H1 (cell line): ENCODE measurements at regions not wholly inside any gene's neighbourhood (a gene's known extent, or its start where the extent isn't known, plus 50 kb on each side); places are given as distances from the start of the nearest gene placed in this dataset.
A peak's percentile ranks its signal among the peaks of the same experiment; 100 is the strongest.

Source experiments
- CTCF ChIA-PET: fragments of 300-600 bp; sonication (Branson Sonifier 250); formaldehyde crosslinking; loops from one replicate; lab custom pipeline; 2021; ENCODE audit not compliant: partially characterized antibody; lab: Charles Lee
- POLR2A ChIA-PET: fragments of 300-600 bp; sonication (Branson Sonifier 250); formaldehyde crosslinking; loops from one replicate; lab custom pipeline; 2021; ENCODE audit warnings: inconsistent platforms; ENCODE audit not compliant: partially characterized antibody; lab: Charles Lee
- DNase-seq, 2 experiments: peaks; one replicate each; pipeline versions ENCODE4 v3.0.0 to v3.0.0-alpha.2; 2010 to 2022; ENCODE audit warnings: low spot score in 2 of 2, low read depth in 1 of 2, mixed read lengths in 1 of 2
- FAIRE-seq: peaks from 2 replicates; lab custom pipeline; 2011; peaks lifted over from hg19 to GRCh38; lab: Jason Lieb, UNC
- H2AFZ ChIP-seq: 2 replicates; pipeline ENCODE4 v1.8.1; 2012; ENCODE audit warnings: low read length, inconsistent platforms
- H2AK5ac ChIP-seq: 2 replicates; pipeline ENCODE4 v1.6.1; 2013; ENCODE audit warnings: low read depth, low read length
- H2BK120ac ChIP-seq: replicated peaks from 2 replicates; pipeline ENCODE3; 2013; ENCODE audit warnings: low read depth, low read length, inconsistent platforms
- H2BK12ac ChIP-seq: 2 replicates; pipeline ENCODE4 v1.6.1; 2013; ENCODE audit warnings: low read depth, low read length
- H2BK15ac ChIP-seq: 2 replicates; pipeline ENCODE4 v1.6.1; 2013; ENCODE audit warnings: low read length
- H2BK20ac ChIP-seq: 2 replicates; pipeline ENCODE4 v1.6.1; 2013; ENCODE audit warnings: low read length
- H2BK5ac ChIP-seq: 2 replicates; pipeline ENCODE4 v1.6.1; 2013; ENCODE audit warnings: low read depth, low read length
- H3K14ac ChIP-seq: 2 replicates; pipeline ENCODE4 v1.6.1; 2013; ENCODE audit warnings: inconsistent platforms; ENCODE audit not compliant: insufficient read length
- H3K18ac ChIP-seq: 2 replicates; pipeline ENCODE4 v1.6.1; 2013; ENCODE audit warnings: low read length; ENCODE audit errors: extremely low read depth
- H3K23ac ChIP-seq: 2 replicates; pipeline ENCODE4 v1.6.1; 2013; ENCODE audit warnings: inconsistent platforms; ENCODE audit not compliant: insufficient read length
- H3K23me2 ChIP-seq: 2 replicates; pipeline ENCODE4 v1.6.1; 2013; ENCODE audit warnings: low read depth, low read length
- H3K27ac ChIP-seq: 2 replicates; pipeline ENCODE4 v1.6.1; 2011; ENCODE audit warnings: low read depth, low read length, inconsistent platforms
- H3K27me3 ChIP-seq, 4 experiments: replicated peaks in 1 of 4; 1 replicate in 1 of 4; 2 replicates in 3 of 4; pipeline versions ENCODE4 v1.6.1 to v1.8.1; 2011 to 2013; ENCODE audit warnings: low read length in 3 of 4, mild to moderate bottlenecking in 3 of 4, inconsistent platforms in 2 of 4, mixed read lengths in 2 of 4, moderate library complexity in 1 of 4; ENCODE audit not compliant: control insufficient read depth in 3 of 4, insufficient read depth in 3 of 4; ENCODE audit errors: extremely low read depth in 1 of 4
- H3K36me3 ChIP-seq, 4 experiments: 2 replicates each; pipeline versions ENCODE4 v1.6.1 to v1.8.1; 2011 to 2013; ENCODE audit warnings: mild to moderate bottlenecking in 4 of 4, low read length in 3 of 4, moderate library complexity in 2 of 4, control low read depth in 1 of 4, inconsistent platforms in 1 of 4; ENCODE audit not compliant: insufficient read depth in 4 of 4, control insufficient read depth in 2 of 4
- H3K4ac ChIP-seq: replicated peaks from 2 replicates; pipeline ENCODE3; 2013; ENCODE audit warnings: low read length, low read depth, mixed read lengths, inconsistent platforms; ENCODE audit not compliant: insufficient read length
- H3K4me1 ChIP-seq, 4 experiments: replicated peaks in 1 of 4; 1 replicate in 1 of 4; 2 replicates in 3 of 4; pipeline versions ENCODE4 v1.6.1 to v1.8.1; 2011 to 2013; ENCODE audit warnings: low read length in 3 of 4, inconsistent platforms in 2 of 4, mixed read lengths in 1 of 4; ENCODE audit not compliant: insufficient read depth in 4 of 4, control insufficient read depth in 3 of 4
- H3K4me2 ChIP-seq, 2 experiments: 2 replicates each; pipeline versions ENCODE4 v1.6.1 to v1.8.1; 2011 to 2013; ENCODE audit warnings: low read depth in 2 of 2, low read length in 2 of 2, control low read depth in 1 of 2, inconsistent platforms in 1 of 2, mild to moderate bottlenecking in 1 of 2; ENCODE audit not compliant: insufficient read depth in 1 of 2
- H3K4me3 ChIP-seq, 4 experiments: fragments of 200-600, 300-600 bp in 1 of 4; sonication (generic), shearing (Covaris generic), sonication (Bioruptor Twin) in 1 of 4; 2 replicates each; pipeline versions ENCODE4 v1.5.1 to v1.8.1; 2011 to 2016; ENCODE audit warnings: low read length in 4 of 4, low read depth in 3 of 4, control low read depth in 2 of 4, inconsistent platforms in 2 of 4, mild to moderate bottlenecking in 2 of 4, mixed read lengths in 1 of 4, moderate library complexity in 1 of 4; ENCODE audit not compliant: insufficient read depth in 2 of 4; ENCODE audit errors: extremely low read depth in 1 of 4
- H3K56ac ChIP-seq: replicated peaks from 2 replicates; pipeline ENCODE3; 2013; ENCODE audit warnings: low read depth, mild to moderate bottlenecking, mixed read lengths, low read length, inconsistent platforms; ENCODE audit not compliant: insufficient read length
- H3K79me1 ChIP-seq: 2 replicates; pipeline ENCODE4 v1.6.1; 2013; ENCODE audit warnings: low read depth, low read length, control low read depth
- H3K79me2 ChIP-seq, 2 experiments: 2 replicates each; pipeline versions ENCODE4 v1.6.1 to v1.8.1; 2012 to 2013; ENCODE audit warnings: low read length in 2 of 2, mild to moderate bottlenecking in 2 of 2, inconsistent platforms in 1 of 2; ENCODE audit not compliant: insufficient read depth in 2 of 2, control insufficient read depth in 1 of 2
- H3K9ac ChIP-seq, 4 experiments: replicated peaks in 1 of 4; 1 replicate in 1 of 4; 2 replicates in 3 of 4; pipeline versions ENCODE4 v1.6.1 to v1.8.1; 2011 to 2013; ENCODE audit warnings: low read depth in 3 of 4, low read length in 3 of 4, control low read depth in 2 of 4, mild to moderate bottlenecking in 2 of 4, moderate library complexity in 2 of 4, inconsistent platforms in 1 of 4; ENCODE audit errors: extremely low read depth in 1 of 4
- H3K9me3 ChIP-seq, 2 experiments: 2 replicates each; pipeline versions ENCODE4 v1.6.1 to v1.8.1; 2012 to 2013; ENCODE audit warnings: mild to moderate bottlenecking in 2 of 2, moderate library complexity in 2 of 2, control low read depth in 1 of 2, inconsistent platforms in 1 of 2, low read depth in 1 of 2, low read length in 1 of 2, mixed read lengths in 1 of 2; ENCODE audit not compliant: insufficient read depth in 2 of 2
- H4K20me1 ChIP-seq, 2 experiments: replicated peaks in 1 of 2; 2 replicates each; pipeline versions ENCODE3 to v1.8.1; 2011 to 2013; ENCODE audit warnings: inconsistent platforms in 2 of 2, low read length in 2 of 2, mild to moderate bottlenecking in 1 of 2; ENCODE audit not compliant: insufficient read depth in 2 of 2, control insufficient read depth in 1 of 2
- H4K5ac ChIP-seq: 2 replicates; pipeline ENCODE4 v1.6.1; 2013; ENCODE audit warnings: low read length, low read depth, mixed read lengths, inconsistent platforms; ENCODE audit not compliant: insufficient read length
- H4K8ac ChIP-seq: 2 replicates; pipeline ENCODE4 v1.8.0; 2013; ENCODE audit warnings: mild to moderate bottlenecking, moderate library complexity, low read length, inconsistent platforms; ENCODE audit not compliant: insufficient read depth; ENCODE audit errors: extremely low read depth
- H4K91ac ChIP-seq: replicated peaks from 2 replicates; pipeline ENCODE3; 2013; ENCODE audit warnings: low read length, mixed read lengths, inconsistent platforms; ENCODE audit not compliant: insufficient read length
- CHD1 ChIP-seq: IDR thresholded peaks from 2 replicates; pipeline ENCODE4 v1.6.1; 2012; ENCODE audit warnings: low read depth, low read length, improper control_type of control experiment
- POLR2A ChIP-seq, 2 experiments: IDR thresholded peaks; 1 replicate in 1 of 2; 2 replicates in 1 of 2; pipeline ENCODE4 v1.6.1; 2011; ENCODE audit warnings: low read depth in 2 of 2, low read length in 2 of 2, mild to moderate bottlenecking in 2 of 2; ENCODE audit errors: control extremely low read depth in 1 of 2
- WGBS, 2 experiments: shearing (Covaris generic) in 1 of 2; methylation state at CpG; one replicate each; pipeline versions ENCODE4 v1.1.6 to v1.1.7; 2013 to 2015; ENCODE audit warnings: low lambda C conversion rate in 2 of 2, mixed read lengths in 2 of 2, inconsistent platforms in 1 of 2, low coverage in 1 of 2, missing lambda C conversion rate in 1 of 2; ENCODE audit not compliant: insufficient replicate concordance in 2 of 2, insufficient coverage in 1 of 2, insufficient read length in 1 of 2; ENCODE audit errors: extremely low coverage in 1 of 2, missing lambda C conversion rate in 1 of 2; 5-methylcytosine and 5-hydroxymethylcytosine counted together

DNA sequence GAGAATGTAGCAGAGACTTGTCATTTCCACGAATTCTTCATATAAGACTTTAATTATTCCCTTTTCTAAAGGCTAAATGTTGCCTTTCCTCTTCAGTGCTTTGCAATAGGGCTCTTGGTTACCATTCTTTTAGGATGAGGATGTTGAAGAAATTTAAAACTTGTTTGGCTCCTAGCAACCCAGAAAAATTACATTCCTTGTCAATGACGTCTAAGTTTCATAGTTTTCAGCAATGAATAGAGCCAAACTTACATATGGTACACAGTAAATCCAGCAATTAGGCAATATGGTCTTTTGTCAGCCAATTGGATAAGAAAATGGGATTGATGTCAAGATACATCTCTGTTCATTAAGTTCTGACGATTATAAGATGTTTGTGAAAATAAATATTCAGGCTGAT, 1639.6 kb upstream of the PCDH10 start:
- Histone ChIP-seq H2BK12ac (no peak overlapping the region), H4K5ac (no peak overlapping the region), H2AFZ (peak overlapping the region; percentile 2; the same call in 1 of the 2 replicates), H2BK5ac (no peak overlapping the region), H3K4ac (no peak overlapping the region), H3K14ac (no peak overlapping the region), H3K9me3 (no peaks in the 10 kb centered on the region), H3K79me2 (no peaks in the 10 kb centered on the region), H3K27ac (no peak overlapping the region), H3K9ac (no peak overlapping the region), H3K4me1 (no peaks in the 10 kb centered on the region), H3K23me2 (no peaks in the 10 kb centered on the region), H4K91ac (no peak overlapping the region), H2BK15ac (no peak overlapping the region), H4K20me1 (no peaks in the 10 kb centered on the region), H3K4me3 (no peak overlapping the region), H3K79me1 (no peaks in the 10 kb centered on the region), H2AK5ac (no peak overlapping the region), H3K23ac (no peak overlapping the region), H3K18ac (no peak overlapping the region), H3K27me3 (no peaks in the 10 kb centered on the region), H3K56ac (no peak overlapping the region), H3K4me2 (no peak overlapping the region), H2BK120ac (no peak overlapping the region), H4K8ac (no peak overlapping the region), H3K36me3 (no peaks in the 10 kb centered on the region), H2BK20ac (no peak overlapping the region)
- TF ChIP-seq POLR2A (IDR thresholded peaks at IDR 0.05; ENCODE audit: control extremely low read depth in 1 of 2, low read depth in 2 of 2, low read length in 2 of 2) (no peak), CHD1 (no peak)
- 85% methylated on average over 3 of the region's 3 CpGs; no CpG with 5 or more reads in 1 of the 2 experiments for WGBS, 2 experiments
- FAIRE-seq (no peak), DNase-seq (no peak)
- CTCF ChIA-PET: no interaction called here
- POLR2A ChIA-PET: no interaction called here
